SK-N-SH (cell line): ENCODE measurements at regions not wholly inside any gene's neighbourhood (a gene's known extent, or its start where the extent isn't known, plus 50 kb on each side); places are given as distances from the start of the nearest gene placed in this dataset.

Source experiments
- CTCF ChIA-PET: fragments of 300-600, 350-600 bp; formaldehyde crosslinking; extraction: SDS; loops from one replicate; lab custom pipeline; 2021; lab: Yijun Ruan, JAX
- POLR2A ChIA-PET: fragments of 350-600 bp; sonication (Branson Sonifier 250); formaldehyde crosslinking; extraction: SDS; loops from one replicate; lab custom pipeline; 2020; ENCODE audit warnings: antibody characterized with exemption, inconsistent platforms; lab: Yijun Ruan, JAX
- DNase-seq: peaks from one replicate; pipeline ENCODE4 v3.0.0; 2012
- H2AFZ ChIP-seq: fragments of 200-600 bp; sonication (generic); 2 replicates; pipeline ENCODE4 v1.8.1; 2016; ENCODE audit warnings: antibody characterized with exemption, mild to moderate bottlenecking, low read depth
- H3F3A ChIP-seq: fragments of 200-600 bp; sonication (generic); replicated peaks from 2 replicates; pipeline ENCODE3; 2016; ENCODE audit warnings: antibody characterized with exemption, mild to moderate bottlenecking; ENCODE audit not compliant: insufficient read depth
- H3K27ac ChIP-seq, 2 experiments: fragments of 200-500 bp in 1 of 2; fragments of 200-600 bp in 1 of 2; sonication (Bioruptor generic) in 1 of 2; sonication (generic), shearing (Covaris generic) in 1 of 2; 2 replicates each; pipeline versions ENCODE4 v1.5.1 to v1.6.1; 2014 to 2016; ENCODE audit warnings: low read depth in 2 of 2, inconsistent platforms in 1 of 2, low read length in 1 of 2, mild to moderate bottlenecking in 1 of 2, mixed read lengths in 1 of 2
- H3K27me3 ChIP-seq: fragments of 200-600 bp; sonication (generic), shearing (Covaris generic); 2 replicates; pipeline ENCODE4 v1.6.1; 2016; ENCODE audit warnings: mixed run types; ENCODE audit not compliant: insufficient read depth
- H3K36me3 ChIP-seq, 2 experiments: fragments of 200-500 bp in 1 of 2; fragments of 200-600 bp in 1 of 2; sonication (Bioruptor generic) in 1 of 2; sonication (generic) in 1 of 2; replicated peaks in 1 of 2; 2 replicates each; pipeline versions ENCODE3 to v1.5.1; 2014 to 2016; ENCODE audit warnings: low read length in 1 of 2, mild to moderate bottlenecking in 1 of 2; ENCODE audit not compliant: insufficient read depth in 2 of 2, control insufficient read depth in 1 of 2
- H3K4me1 ChIP-seq, 2 experiments: fragments of 200-500 bp in 1 of 2; fragments of 200-600 bp in 1 of 2; sonication (Bioruptor generic) in 1 of 2; sonication (generic), shearing (Covaris generic) in 1 of 2; 2 replicates each; pipeline versions ENCODE4 v1.5.1 to v1.6.1; 2014 to 2016; ENCODE audit warnings: low read depth in 1 of 2, low read length in 1 of 2, mixed run types in 1 of 2; ENCODE audit not compliant: insufficient read depth in 2 of 2, control insufficient read depth in 1 of 2
- H3K4me2 ChIP-seq: fragments of 200-600 bp; sonication (generic), shearing (Covaris generic); 2 replicates; pipeline ENCODE4 v1.6.1; 2017; ENCODE audit warnings: mixed run types
- H3K4me3 ChIP-seq, 2 experiments: fragments of 200-500 bp in 1 of 2; fragments of 200-600 bp in 1 of 2; sonication (Bioruptor generic) in 1 of 2; sonication (generic), shearing (Covaris generic) in 1 of 2; 2 replicates each; pipeline versions ENCODE4 v1.5.1 to v1.8.1; 2014 to 2016; ENCODE audit warnings: low read depth in 2 of 2, inconsistent platforms in 1 of 2, low read length in 1 of 2, mild to moderate bottlenecking in 1 of 2, mixed read lengths in 1 of 2, moderate library complexity in 1 of 2
- H3K79me2 ChIP-seq: fragments of 200-600 bp; sonication (generic); 2 replicates; pipeline ENCODE4 v1.8.1; 2017; ENCODE audit warnings: mild to moderate bottlenecking; ENCODE audit not compliant: insufficient read depth
- H3K9ac ChIP-seq: fragments of 200-600 bp; sonication (generic); 2 replicates; pipeline ENCODE4 v1.6.1; 2017; ENCODE audit warnings: mixed run types
- H3K9me2 ChIP-seq: fragments of 200-600 bp; sonication (generic); 2 replicates; pipeline ENCODE4 v1.6.1; 2017; ENCODE audit warnings: mixed run types
- H3K9me3 ChIP-seq: fragments of 200-600 bp; sonication (generic); 2 replicates; pipeline ENCODE4 v1.6.1; 2017; ENCODE audit warnings: mixed run types, mild to moderate bottlenecking, moderate library complexity
- H4K20me1 ChIP-seq: fragments of 200-600 bp; sonication (generic); 2 replicates; pipeline ENCODE4 v1.6.1; 2017; ENCODE audit warnings: mild to moderate bottlenecking, mixed run types; ENCODE audit not compliant: insufficient read depth
- CHD2 ChIP-seq: fragments of 150-350 bp; IDR thresholded peaks from 2 replicates; pipeline ENCODE4 v1.6.1; 2018; ENCODE audit warnings: low read length; ENCODE audit not compliant: partially characterized antibody
- CTCF ChIP-seq: fragments of 200-600 bp; sonication (generic); IDR thresholded peaks from 2 replicates; pipeline ENCODE4 v1.6.1; 2017; ENCODE audit warnings: antibody characterized with exemption, mild to moderate bottlenecking, moderate library complexity
- EZH2phosphoT487 ChIP-seq: fragments of 200-600 bp; sonication (generic); IDR thresholded peaks from 2 replicates; pipeline ENCODE4 v1.6.1; 2017; ENCODE audit warnings: low read depth, mixed run types, mild to moderate bottlenecking, antibody characterized with exemption, moderate library complexity, borderline replicate concordance
- FOSL2 ChIP-seq: IDR thresholded peaks from 2 replicates; pipeline ENCODE4 v1.4.0; 2012; ENCODE audit warnings: low read depth, mild to moderate bottlenecking, moderate library complexity, borderline replicate concordance
- FOXJ3 ChIP-seq: sonication (generic); formaldehyde crosslinking; IDR thresholded peaks from 2 replicates; pipeline ENCODE4 v1.5.1; 2020; ENCODE audit warnings: mild to moderate bottlenecking, missing genetic modification reagents
- FOXM1 ChIP-seq: IDR thresholded peaks from 2 replicates; pipeline ENCODE4 v1.4.0; 2012; ENCODE audit warnings: low read depth, mild to moderate bottlenecking
- GABPA ChIP-seq: IDR thresholded peaks from 2 replicates; pipeline ENCODE4 v1.4.0; 2012; ENCODE audit warnings: low read depth, mild to moderate bottlenecking
- MEF2A ChIP-seq: IDR thresholded peaks from 2 replicates; pipeline ENCODE4 v1.4.0; 2012; ENCODE audit warnings: low read depth, borderline replicate concordance
- NFIC ChIP-seq: IDR thresholded peaks from 2 replicates; pipeline ENCODE4 v1.4.0; 2012; ENCODE audit warnings: borderline replicate concordance
- NRF1 ChIP-seq: IDR thresholded peaks from 2 replicates; pipeline ENCODE4 v1.6.1; 2012; ENCODE audit warnings: low read depth, mild to moderate bottlenecking, low read length
- RAD21 ChIP-seq: IDR thresholded peaks from 2 replicates; pipeline ENCODE4 v1.6.1; 2012; ENCODE audit warnings: mild to moderate bottlenecking, low read length
- RCOR1 ChIP-seq: fragments of 150-350 bp; IDR thresholded peaks from 2 replicates; pipeline ENCODE4 v1.6.1; 2017; ENCODE audit warnings: antibody characterized with exemption, low read length
- REST ChIP-seq: IDR thresholded peaks from 2 replicates; pipeline ENCODE4 v1.6.1; 2012; ENCODE audit warnings: mild to moderate bottlenecking, low read depth, low read length, moderate library complexity
- RXRA ChIP-seq: IDR thresholded peaks from 2 replicates; pipeline ENCODE4 v1.4.0; 2012; ENCODE audit warnings: low read depth, mild to moderate bottlenecking, borderline replicate concordance
- SMC3 ChIP-seq: IDR thresholded peaks from 2 replicates; pipeline ENCODE4 v1.6.1; 2012; ENCODE audit warnings: low read depth, low read length, improper control_type of control experiment
- TEAD4 ChIP-seq: IDR thresholded peaks from 2 replicates; pipeline ENCODE4 v1.4.0; 2012; ENCODE audit warnings: mild to moderate bottlenecking, borderline replicate concordance; ENCODE audit not compliant: insufficient read depth
- YY1 ChIP-seq: IDR thresholded peaks from 2 replicates; pipeline ENCODE4 v1.4.0; 2012; ENCODE audit warnings: low read depth, mild to moderate bottlenecking
- ZBTB33 ChIP-seq: IDR thresholded peaks from 2 replicates; pipeline ENCODE4 v1.4.0; 2012; ENCODE audit warnings: low read depth, borderline replicate concordance
- WGBS: methylation state at CpG from one replicate; pipeline ENCODE4 v1.1.6; 2017; ENCODE audit warnings: low lambda C conversion rate; 5-methylcytosine and 5-hydroxymethylcytosine counted together
- TF ChIP-seq, protein P1 (sequence below): fragments of 150-350 bp; IDR thresholded peaks from 2 replicates; pipeline ENCODE4 v1.6.1; 2017; ENCODE audit warnings: antibody characterized with exemption, low read length, low read depth, borderline replicate concordance
- TF ChIP-seq, protein P2 (sequence below): IDR thresholded peaks from 2 replicates; pipeline ENCODE4 v1.4.0; 2012; ENCODE audit warnings: low read depth, borderline replicate concordance

DNA sequence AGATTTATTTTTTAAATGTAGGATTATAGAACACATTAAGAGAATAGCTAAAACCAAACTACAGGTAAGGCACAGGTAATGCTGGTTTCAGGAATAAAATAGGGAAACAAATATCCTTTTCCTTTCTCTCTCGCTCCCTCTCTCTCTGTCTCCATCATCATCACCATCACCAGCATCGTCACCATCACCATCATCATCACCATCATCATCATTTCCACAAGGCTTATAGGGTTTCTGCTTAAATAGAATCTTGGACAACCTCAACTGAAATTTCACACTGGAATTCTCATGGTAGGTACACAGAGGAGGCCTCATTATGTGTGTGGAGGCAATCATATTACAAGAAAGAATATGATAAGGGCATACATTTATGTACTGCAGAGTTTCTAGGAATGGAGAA, 823.6 kb downstream of the MAFB start:
- no peak for DNase-seq
- H2AFZ ChIP-seq = no peak overlapping the region
- ChIA-PET POLR2A (no interaction called here), CTCF (interaction anchor here (0.6 kb wide), 1 partner anchor 11 kb away, joined by 3 read pairs; no protein-coding TSS in a partner anchor)
- no peaks in the 10 kb centered on the region for H3K9me3 ChIP-seq
- no peaks in the 10 kb centered on the region for H3K36me3 ChIP-seq
- H3K4me2 ChIP-seq = no peak overlapping the region
- no peaks in the 10 kb centered on the region for H3K79me2 ChIP-seq
- no peaks in the 10 kb centered on the region for H3K27me3 ChIP-seq
- no peak overlapping the region for H3K9ac ChIP-seq
- H4K20me1 ChIP-seq = no peaks in the 10 kb centered on the region
- no peaks in the 10 kb centered on the region for H3K4me1 ChIP-seq
- no peak overlapping the region for H3K27ac ChIP-seq
- H3K9me2 ChIP-seq = no peaks in the 10 kb centered on the region
- WGBS = 24% methylated on average over 2 of the region's 2 CpGs
- no peak for TF ChIP-seq CHD2
- no peak for TF ChIP-seq FOXM1
- TF ChIP-seq YY1 = no peak
- TF ChIP-seq, protein P1, sequence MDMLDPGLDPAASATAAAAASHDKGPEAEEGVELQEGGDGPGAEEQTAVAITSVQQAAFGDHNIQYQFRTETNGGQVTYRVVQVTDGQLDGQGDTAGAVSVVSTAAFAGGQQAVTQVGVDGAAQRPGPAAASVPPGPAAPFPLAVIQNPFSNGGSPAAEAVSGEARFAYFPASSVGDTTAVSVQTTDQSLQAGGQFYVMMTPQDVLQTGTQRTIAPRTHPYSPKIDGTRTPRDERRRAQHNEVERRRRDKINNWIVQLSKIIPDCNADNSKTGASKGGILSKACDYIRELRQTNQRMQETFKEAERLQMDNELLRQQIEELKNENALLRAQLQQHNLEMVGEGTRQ = no peak
- no peak for TF ChIP-seq SMC3
- TF ChIP-seq, protein P2, sequence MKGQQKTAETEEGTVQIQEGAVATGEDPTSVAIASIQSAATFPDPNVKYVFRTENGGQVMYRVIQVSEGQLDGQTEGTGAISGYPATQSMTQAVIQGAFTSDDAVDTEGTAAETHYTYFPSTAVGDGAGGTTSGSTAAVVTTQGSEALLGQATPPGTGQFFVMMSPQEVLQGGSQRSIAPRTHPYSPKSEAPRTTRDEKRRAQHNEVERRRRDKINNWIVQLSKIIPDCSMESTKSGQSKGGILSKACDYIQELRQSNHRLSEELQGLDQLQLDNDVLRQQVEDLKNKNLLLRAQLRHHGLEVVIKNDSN = no peak
- TF ChIP-seq RAD21 = no peak
- TF ChIP-seq CTCF = no peak
- no peak for TF ChIP-seq RCOR1
- TF ChIP-seq TEAD4 = no peak
- no peak for TF ChIP-seq REST
- TF ChIP-seq NRF1 = no peak
- no peak for TF ChIP-seq FOXJ3 (CRISPR knock-in tag)
- no peak for TF ChIP-seq EZH2phosphoT487
- no peak for TF ChIP-seq MEF2A
- no peak for TF ChIP-seq FOSL2
- TF ChIP-seq ZBTB33 = no peak
- TF ChIP-seq GABPA = no peak
- no peak for TF ChIP-seq NFIC
- no peak for TF ChIP-seq RXRA
- TF ChIP-seq, all 33 proteins: peak for 0
- no peaks in the 10 kb centered on the region for H3F3A ChIP-seq
- H3K4me3 ChIP-seq = no peak overlapping the region
